Activated gamma-delta T cell treated with Interleukin-2 at 50 U/mL for 16 hours (primary cell): ENCODE measurements at regions not wholly inside any gene's neighbourhood (a gene's known extent, or its start where the extent isn't known, plus 50 kb on each side); places are given as distances from the start of the nearest gene placed in this dataset.
A peak's percentile ranks its signal among the peaks of the same experiment; 100 is the strongest.
"Not testable (repeated sequence)": the region's sequence is repeated elsewhere in the genome, so short reads cannot be mapped to it uniquely, and the experiment has no call there.

ENCODE experiments used
- DNase-seq: peaks from one replicate; pipeline ENCODE4 v3.0.0-alpha.2; 2020

GRCh38 chr2:62325398-62325797 lies 129.5 kb downstream of the B3GNT2 start:
- DNase-seq = no peak

- DNase-seq = no peak
Observed at GRCh38 chr2:62321380-62322289, 125.7 kb downstream of the B3GNT2 start.

GRCh38 chr2:62320657-62321357 lies 124.9 kb downstream of the B3GNT2 start:
- DNase-seq = no peak

- not testable (repeated sequence) for DNase-seq
Observed at GRCh38 chr2:62320137-62320536, 124.2 kb downstream of the B3GNT2 start.

GRCh38 chr2:62319070-62319469 lies 123.2 kb downstream of the B3GNT2 start:
- DNase-seq = no peak

GRCh38 chr2:62315476-62315875 lies 119.6 kb downstream of the B3GNT2 start:
- DNase-seq = no peak

- no peak for DNase-seq
Observed at GRCh38 chr2:62314291-62314690, 118.4 kb downstream of the B3GNT2 start.

GRCh38 chr2:62313449-62314227 lies 117.7 kb downstream of the B3GNT2 start:
- peak; percentile 57 for DNase-seq

- peak; percentile 23 for DNase-seq
Observed at GRCh38 chr2:62309465-62310091, 113.7 kb downstream of the B3GNT2 start.

- no peak for DNase-seq
Observed at GRCh38 chr2:62309081-62309464, 113.2 kb downstream of the B3GNT2 start.

- DNase-seq = no peak
Observed at GRCh38 chr2:62307469-62308389, 111.8 kb downstream of the B3GNT2 start.

- peak; percentile 22 for DNase-seq
Observed at GRCh38 chr2:62306751-62307468, 111.0 kb downstream of the B3GNT2 start.

GRCh38 chr2:62305421-62306176 lies 109.7 kb downstream of the B3GNT2 start:
- peak; percentile 29 for DNase-seq

- peak; percentile 52 for DNase-seq
Observed at GRCh38 chr2:62304429-62305417, 108.8 kb downstream of the B3GNT2 start.

- DNase-seq = no peak
Observed at GRCh38 chr2:62303788-62304187, 107.9 kb downstream of the B3GNT2 start.

GRCh38 chr2:62302631-62303435 lies 106.9 kb downstream of the B3GNT2 start:
- no peak for DNase-seq

- DNase-seq = no peak
Observed at GRCh38 chr2:62300925-62301324, 105.0 kb downstream of the B3GNT2 start.

- no peak for DNase-seq
Observed at GRCh38 chr2:62297624-62298010, 101.7 kb downstream of the B3GNT2 start.
